ENCODE measurements at regions not wholly inside any gene's neighbourhood (a gene's known extent, or its start where the extent isn't known, plus 50 kb on each side); places are given as distances from the start of the nearest gene placed in this dataset.
"Not testable (repeated sequence)": the region's sequence is repeated elsewhere in the genome, so short reads cannot be mapped to it uniquely, and the experiment has no call there.

- no peaks in the 10 kb centered on the region for H3K9me1 ChIP-seq (ENCODE audit: control insufficient read depth, extremely low read depth, insufficient read depth, low read length)
- no peaks in the 10 kb centered on the region for H3K27me3 ChIP-seq (ENCODE audit: control insufficient read depth, extremely low read depth, insufficient read depth, low read length)
- H3K4me2 ChIP-seq (ENCODE audit: control insufficient read depth, extremely low read depth, insufficient read depth, low read depth, low read length): no peak overlapping the region
- H2AFZ ChIP-seq (ENCODE audit: control insufficient read depth, low read length): no peak overlapping the region
- H3K4me3 ChIP-seq (ENCODE audit: control insufficient read depth in 2 of 3, extremely low read depth in 1 of 3, insufficient read depth in 2 of 3, low read depth in 1 of 3, low read length in 3 of 3): no peak overlapping the region
- H4K20me1 ChIP-seq (ENCODE audit: control insufficient read depth, extremely low read depth, insufficient read depth, low read length): no peaks in the 10 kb centered on the region
- dilution Hi-C loops (cut with MboI; ENCODE audit: extremely low pct_ligation_motif_present, low sequenced_read_pairs): no loop called here
- H3K79me2 ChIP-seq (ENCODE audit: control insufficient read depth, insufficient read depth, low read length): no peaks in the 10 kb centered on the region
- TF ChIP-seq CTCF (optimal IDR thresholded peaks at IDR 0.05 in 1 of 3, IDR thresholded peaks at IDR 0.05 in 1 of 3, conservative IDR thresholded peaks at IDR 0.05 in 1 of 3; ENCODE audit: extremely low read depth in 1 of 3, insufficient read depth in 2 of 3, low read length in 3 of 3) (no peak), EZH2 (IDR thresholded peaks at IDR 0.05; ENCODE audit: low read length) (no peak)
- no peak for FAIRE-seq
- no peak overlapping the region for H3K27ac ChIP-seq (ENCODE audit: control insufficient read depth, insufficient read depth, low read length)
- H3K9me3 ChIP-seq (ENCODE audit: control insufficient read depth, low read depth, low read length): no peaks in the 10 kb centered on the region
- H3K36me3 ChIP-seq (ENCODE audit: control insufficient read depth in 2 of 2, extremely low read depth in 1 of 2, insufficient read depth in 2 of 2, low read length in 2 of 2): no peaks in the 10 kb centered on the region
- no peak for DNase-seq (ENCODE audit: low read depth, low spot score)
- no peaks in the 10 kb centered on the region for H3K4me1 ChIP-seq (ENCODE audit: control insufficient read depth, extremely low read depth, insufficient read depth, low read length)
- H3K9ac ChIP-seq (ENCODE audit: control insufficient read depth, extremely low read depth, insufficient read depth, low read length): no peak overlapping the region
These were observed 952.9 kb downstream of the TRIB2 start for GRCh38 chr2:13669607-13670006.

- H3K4me2 ChIP-seq (ENCODE audit: control insufficient read depth, extremely low read depth, insufficient read depth, low read depth, low read length); H3K27ac ChIP-seq (ENCODE audit: control insufficient read depth, insufficient read depth, low read length); H3K27me3 ChIP-seq (ENCODE audit: control insufficient read depth, extremely low read depth, insufficient read depth, low read length); H3K4me3 ChIP-seq (ENCODE audit: control insufficient read depth in 2 of 3, extremely low read depth in 1 of 3, insufficient read depth in 2 of 3, low read depth in 1 of 3, low read length in 3 of 3); H3K9me3 ChIP-seq (ENCODE audit: control insufficient read depth, low read depth, low read length); H4K20me1 ChIP-seq (ENCODE audit: control insufficient read depth, extremely low read depth, insufficient read depth, low read length); H2AFZ ChIP-seq (ENCODE audit: control insufficient read depth, low read length); H3K9me1 ChIP-seq (ENCODE audit: control insufficient read depth, extremely low read depth, insufficient read depth, low read length); FAIRE-seq; H3K36me3 ChIP-seq (ENCODE audit: control insufficient read depth in 2 of 2, extremely low read depth in 1 of 2, insufficient read depth in 2 of 2, low read length in 2 of 2); dilution Hi-C loops (cut with MboI; ENCODE audit: extremely low pct_ligation_motif_present, low sequenced_read_pairs); H3K9ac ChIP-seq (ENCODE audit: control insufficient read depth, extremely low read depth, insufficient read depth, low read length); DNase-seq (ENCODE audit: low read depth, low spot score); H3K4me1 ChIP-seq (ENCODE audit: control insufficient read depth, extremely low read depth, insufficient read depth, low read length); H3K79me2 ChIP-seq (ENCODE audit: control insufficient read depth, insufficient read depth, low read length): not testable (repeated sequence)
These were observed 957.1 kb downstream of the TRIB2 start for GRCh38 chr2:13673821-13674220.

DNA sequence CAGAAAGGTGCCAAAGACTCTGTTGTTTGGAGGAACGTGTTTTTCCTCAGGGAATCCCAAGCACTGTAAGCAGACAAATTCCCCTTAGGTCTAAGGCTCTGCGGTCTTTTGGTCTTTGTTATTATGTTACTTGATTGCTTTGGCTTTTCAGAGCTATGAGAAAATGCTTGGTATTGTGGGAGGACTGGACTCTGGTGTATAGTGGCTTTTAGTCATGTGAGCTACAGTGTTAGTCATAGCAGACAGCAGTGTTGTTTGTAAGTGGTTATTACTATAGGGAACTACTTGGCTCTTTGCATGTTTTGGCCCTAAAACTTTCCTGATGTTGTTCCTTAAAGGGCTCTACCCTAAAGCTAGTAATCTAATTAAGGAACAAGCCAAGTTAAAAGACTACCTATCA is 956.2 kb upstream of the LRATD1 start:
- no peak for DNase-seq (ENCODE audit: low read depth, low spot score)
- Histone ChIP-seq H3K27me3 (ENCODE audit: control insufficient read depth, extremely low read depth, insufficient read depth, low read length) (no peaks in the 10 kb centered on the region), H3K4me1 (ENCODE audit: control insufficient read depth, extremely low read depth, insufficient read depth, low read length) (peaks cover 3% of the 10 kb centered on the region), H3K9me1 (ENCODE audit: control insufficient read depth, extremely low read depth, insufficient read depth, low read length) (no peaks in the 10 kb centered on the region), H4K20me1 (ENCODE audit: control insufficient read depth, extremely low read depth, insufficient read depth, low read length) (no peaks in the 10 kb centered on the region), H3K79me2 (ENCODE audit: control insufficient read depth, insufficient read depth, low read length) (no peaks in the 10 kb centered on the region), H3K36me3 (ENCODE audit: control insufficient read depth in 2 of 2, extremely low read depth in 1 of 2, insufficient read depth in 2 of 2, low read length in 2 of 2) (no peaks in the 10 kb centered on the region), H3K9ac (ENCODE audit: control insufficient read depth, extremely low read depth, insufficient read depth, low read length) (no peak overlapping the region), H3K4me3 (ENCODE audit: control insufficient read depth in 2 of 3, extremely low read depth in 1 of 3, insufficient read depth in 2 of 3, low read depth in 1 of 3, low read length in 3 of 3) (no peak overlapping the region), H3K9me3 (ENCODE audit: control insufficient read depth, low read depth, low read length) (peaks cover 2% of the 10 kb centered on the region), H3K4me2 (ENCODE audit: control insufficient read depth, extremely low read depth, insufficient read depth, low read depth, low read length) (no peak overlapping the region), H3K27ac (ENCODE audit: control insufficient read depth, insufficient read depth, low read length) (no peak overlapping the region), H2AFZ (ENCODE audit: control insufficient read depth, low read length) (no peak overlapping the region)
- no peak for FAIRE-seq
- dilution Hi-C loops (cut with MboI; ENCODE audit: extremely low pct_ligation_motif_present, low sequenced_read_pairs): no loop called here
- no peak for TF ChIP-seq CTCF (optimal IDR thresholded peaks at IDR 0.05 in 1 of 3, IDR thresholded peaks at IDR 0.05 in 1 of 3, conservative IDR thresholded peaks at IDR 0.05 in 1 of 3; ENCODE audit: extremely low read depth in 1 of 3, insufficient read depth in 2 of 3, low read length in 3 of 3)
- no peak for TF ChIP-seq EZH2 (IDR thresholded peaks at IDR 0.05; ENCODE audit: low read length)
